ENCODE measurements at regions not wholly inside any gene's neighbourhood (a gene's known extent, or its start where the extent isn't known, plus 50 kb on each side); places are given as distances from the start of the nearest gene placed in this dataset.

DNA sequence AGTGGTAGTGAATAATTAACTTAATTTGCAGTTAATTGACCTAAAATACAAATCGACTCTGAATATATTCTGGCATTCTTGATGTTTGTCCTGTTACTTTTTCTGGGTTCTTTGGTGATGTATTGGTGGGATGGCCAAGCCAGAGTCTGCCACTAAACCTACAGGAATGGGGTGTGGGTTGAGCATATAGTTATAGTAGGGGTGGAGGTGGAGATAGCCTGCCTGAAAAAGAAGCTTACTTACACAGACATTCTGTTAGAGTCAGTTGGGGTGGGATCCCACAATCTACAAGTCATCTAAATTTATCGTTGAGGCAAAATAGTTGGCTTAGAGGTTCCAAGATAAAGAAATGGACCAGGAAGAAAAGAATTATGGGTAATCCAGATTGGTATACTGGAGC, 787.7 kb downstream of the TMTC2 start:
- TF ChIP-seq, protein P1, sequence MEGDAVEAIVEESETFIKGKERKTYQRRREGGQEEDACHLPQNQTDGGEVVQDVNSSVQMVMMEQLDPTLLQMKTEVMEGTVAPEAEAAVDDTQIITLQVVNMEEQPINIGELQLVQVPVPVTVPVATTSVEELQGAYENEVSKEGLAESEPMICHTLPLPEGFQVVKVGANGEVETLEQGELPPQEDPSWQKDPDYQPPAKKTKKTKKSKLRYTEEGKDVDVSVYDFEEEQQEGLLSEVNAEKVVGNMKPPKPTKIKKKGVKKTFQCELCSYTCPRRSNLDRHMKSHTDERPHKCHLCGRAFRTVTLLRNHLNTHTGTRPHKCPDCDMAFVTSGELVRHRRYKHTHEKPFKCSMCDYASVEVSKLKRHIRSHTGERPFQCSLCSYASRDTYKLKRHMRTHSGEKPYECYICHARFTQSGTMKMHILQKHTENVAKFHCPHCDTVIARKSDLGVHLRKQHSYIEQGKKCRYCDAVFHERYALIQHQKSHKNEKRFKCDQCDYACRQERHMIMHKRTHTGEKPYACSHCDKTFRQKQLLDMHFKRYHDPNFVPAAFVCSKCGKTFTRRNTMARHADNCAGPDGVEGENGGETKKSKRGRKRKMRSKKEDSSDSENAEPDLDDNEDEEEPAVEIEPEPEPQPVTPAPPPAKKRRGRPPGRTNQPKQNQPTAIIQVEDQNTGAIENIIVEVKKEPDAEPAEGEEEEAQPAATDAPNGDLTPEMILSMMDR (optimal IDR thresholded peaks at IDR 0.05 in 1 of 3, IDR thresholded peaks at IDR 0.05 in 1 of 3, conservative IDR thresholded peaks at IDR 0.05 in 1 of 3; ENCODE audit: extremely low read depth in 1 of 3, insufficient read depth in 2 of 3, low read length in 3 of 3): no peak
- TF ChIP-seq EZH2 (IDR thresholded peaks at IDR 0.05; ENCODE audit: low read length): no peak

All from keratinocyte (primary cell).